ENCODE measurements at regions not wholly inside any gene's neighbourhood (a gene's known extent, or its start where the extent isn't known, plus 50 kb on each side); places are given as distances from the start of the nearest gene placed in this dataset.

GRCh38 chr3:28738425-28738824, 389.8 kb upstream of the AZI2 start:
- no peak for DNase-seq (ENCODE audit: low read depth)

- DNase-seq (ENCODE audit: low read depth): no peak
Observed at GRCh38 chr3:28739647-28740046, 391.0 kb upstream of the AZI2 start.

GRCh38 chr3:28743271-28743670, 394.6 kb upstream of the AZI2 start:
- DNase-seq (ENCODE audit: low read depth): no peak

GRCh38 chr3:28743831-28744230, 395.2 kb upstream of the AZI2 start:
- DNase-seq (ENCODE audit: low read depth): no peak

GRCh38 chr3:28745436-28745835, 396.8 kb upstream of the AZI2 start:
- peak; percentile 26 for DNase-seq (ENCODE audit: low read depth)

- peak; percentile 24 for DNase-seq (ENCODE audit: low read depth)
Observed at GRCh38 chr3:28745916-28746617, 397.4 kb upstream of the AZI2 start.

GRCh38 chr3:28746990-28747389, 398.4 kb upstream of the AZI2 start:
- no peak for DNase-seq (ENCODE audit: low read depth)

GRCh38 chr3:28751864-28752263, 403.2 kb upstream of the AZI2 start:
- DNase-seq (ENCODE audit: low read depth): no peak

- DNase-seq (ENCODE audit: low read depth): no peak
Observed at GRCh38 chr3:28752290-28752689, 403.7 kb upstream of the AZI2 start.

- DNase-seq (ENCODE audit: low read depth): no peak
Observed at GRCh38 chr3:28756056-28756455, 407.4 kb upstream of the AZI2 start.

- DNase-seq (ENCODE audit: low read depth): no peak
Observed at GRCh38 chr3:28758115-28758514, 409.5 kb upstream of the AZI2 start.

- no peak for DNase-seq (ENCODE audit: low read depth)
Observed at GRCh38 chr3:28761375-28761774, 412.8 kb upstream of the AZI2 start.

- no peak for DNase-seq (ENCODE audit: low read depth)
Observed at GRCh38 chr3:28765194-28765593, 416.6 kb upstream of the AZI2 start.

- no peak for DNase-seq (ENCODE audit: low read depth)
Observed at GRCh38 chr3:28768439-28768838, 419.8 kb upstream of the AZI2 start.

GRCh38 chr3:28777806-28778475, 429.3 kb upstream of the AZI2 start:
- no peak for DNase-seq (ENCODE audit: low read depth)

GRCh38 chr3:28780480-28780879, 431.9 kb upstream of the AZI2 start:
- no peak for DNase-seq (ENCODE audit: low read depth)

GRCh38 chr3:28781053-28781452, 432.4 kb upstream of the AZI2 start:
- DNase-seq (ENCODE audit: low read depth): no peak

GRCh38 chr3:28786446-28786845, 437.8 kb upstream of the AZI2 start:
- DNase-seq (ENCODE audit: low read depth): no peak

GRCh38 chr3:28788571-28788970, 439.9 kb upstream of the AZI2 start:
- DNase-seq (ENCODE audit: low read depth): no peak

- no peak for DNase-seq (ENCODE audit: low read depth)
Observed at GRCh38 chr3:28791713-28792255, 443.2 kb upstream of the AZI2 start.

GRCh38 chr3:28792604-28793003, 444.0 kb upstream of the AZI2 start:
- no peak for DNase-seq (ENCODE audit: low read depth)

- DNase-seq (ENCODE audit: low read depth): no peak
Observed at GRCh38 chr3:28799084-28799483, 450.5 kb upstream of the AZI2 start.

GRCh38 chr3:28800203-28800602, 451.6 kb upstream of the AZI2 start:
- DNase-seq (ENCODE audit: low read depth): no peak
